B cell (primary cell): ENCODE measurements at regions not wholly inside any gene's neighbourhood (a gene's known extent, or its start where the extent isn't known, plus 50 kb on each side); places are given as distances from the start of the nearest gene placed in this dataset.

Source experiments
- ATAC-seq: fragments of 200-7000 bp; cut with Tn5 transposase; one replicate; pipeline ENCODE4 v1.10.0; 2021; ENCODE audit warnings: low read depth, mild to moderate bottlenecking, moderate number of reproducible peaks, moderate library complexity
- CTCF ChIA-PET: fragments of 350-600 bp; sonication (Branson Sonifier 250); formaldehyde crosslinking; loops from one replicate; lab custom pipeline; 2021; ENCODE audit warnings: antibody characterized with exemption, inconsistent platforms; lab: Charles Lee
- POLR2A ChIA-PET: fragments of 350-600 bp; sonication (Branson Sonifier 250); formaldehyde crosslinking; loops from one replicate; lab custom pipeline; 2021; ENCODE audit warnings: antibody characterized with exemption; lab: Charles Lee
- DNase-seq: peaks from one replicate; pipeline ENCODE4 v3.0.0; 2013
- H2AFZ ChIP-seq: 2 replicates; pipeline ENCODE4 v1.6.1; 2012; ENCODE audit warnings: mild to moderate bottlenecking, low read depth, low read length; ENCODE audit not compliant: insufficient read depth, poor library complexity, severe bottlenecking
- H3K27ac ChIP-seq, 2 donors: 1 replicate in 1 of 2; 2 replicates in 1 of 2; pipeline ENCODE4 v1.5.1; 2012 to 2013; ENCODE audit warnings: low read length in 2 of 2, mild to moderate bottlenecking in 2 of 2, moderate library complexity in 1 of 2
- H3K27me3 ChIP-seq, 4 experiments: fragments of 200-600 bp in 1 of 4; sonication (generic) in 1 of 4; replicated peaks in 1 of 4; 1 replicate in 2 of 4; 2 replicates in 2 of 4; pipeline versions ENCODE4 v1.6.1 to v1.7.0; 2013 to 2016; ENCODE audit warnings: low read length in 3 of 4, mild to moderate bottlenecking in 2 of 4, mixed read lengths in 1 of 4, moderate library complexity in 1 of 4; ENCODE audit not compliant: insufficient read depth in 4 of 4, control insufficient read depth in 3 of 4; ENCODE audit errors: control extremely low read depth in 1 of 4
- H3K36me3 ChIP-seq, 2 experiments: replicated peaks in 1 of 2; 1 replicate in 1 of 2; 2 replicates in 1 of 2; pipeline versions ENCODE4 v1.6.1 to v1.7.1; 2013; ENCODE audit warnings: low read length in 1 of 2; ENCODE audit not compliant: insufficient read depth in 2 of 2, control insufficient read depth in 1 of 2; ENCODE audit errors: control extremely low read depth in 1 of 2, extremely low read depth in 1 of 2
- H3K4me1 ChIP-seq, 2 donors: fragments of 200-600 bp in 1 of 2; sonication (generic) in 1 of 2; 1 replicate in 1 of 2; 2 replicates in 1 of 2; pipeline versions ENCODE4 v1.5.1 to v1.6.1; 2013 to 2017; ENCODE audit warnings: low read length in 2 of 2; ENCODE audit not compliant: control insufficient read depth in 2 of 2, insufficient read depth in 2 of 2
- H3K4me2 ChIP-seq: replicated peaks from 2 replicates; pipeline ENCODE3; 2012; ENCODE audit warnings: mild to moderate bottlenecking, low read depth, low read length; ENCODE audit not compliant: poor library complexity, severe bottlenecking
- H3K4me3 ChIP-seq, 5 experiments: fragments of 200-600 bp in 1 of 5; sonication (generic) in 1 of 5; 1 replicate in 3 of 5; 2 replicates in 2 of 5; pipeline versions ENCODE4 v1.5.1 to v1.7.0; 2011 to 2016; ENCODE audit warnings: low read length in 4 of 5, mild to moderate bottlenecking in 4 of 5, low read depth in 2 of 5, control low read depth in 1 of 5, moderate library complexity in 1 of 5; ENCODE audit not compliant: insufficient read depth in 1 of 5; ENCODE audit errors: control extremely low read depth in 1 of 5, extremely low read depth in 1 of 5
- H3K79me2 ChIP-seq: fragments of 200-600 bp; sonication (generic); one replicate; pipeline ENCODE4 v1.6.0; 2016; ENCODE audit warnings: low read length; ENCODE audit not compliant: control insufficient read depth, insufficient read depth
- H3K9ac ChIP-seq: fragments of 200-600 bp; sonication (generic); 2 replicates; pipeline ENCODE4 v1.6.1; 2017; ENCODE audit warnings: mild to moderate bottlenecking, low read length, moderate library complexity
- H3K9me3 ChIP-seq, 3 donors: one replicate each; pipeline versions ENCODE4 v1.6.1 to v1.7.1; 2013; ENCODE audit warnings: low read length in 2 of 3; ENCODE audit not compliant: control insufficient read depth in 2 of 3, insufficient read depth in 1 of 3; ENCODE audit errors: control extremely low read depth in 1 of 3
- H4K20me1 ChIP-seq: 2 replicates; pipeline ENCODE4 v1.6.0; 2012; ENCODE audit warnings: mild to moderate bottlenecking, low read length; ENCODE audit not compliant: insufficient read depth, control insufficient read depth, poor library complexity, severe bottlenecking
- H3K27ac Mint-ChIP-seq: one replicate; pipeline ENCODE4 v1.8.0; 2021; ENCODE audit warnings: mixed read lengths
- H3K27me3 Mint-ChIP-seq: one replicate; pipeline ENCODE4 v1.8.0; 2021; ENCODE audit warnings: mixed read lengths
- H3K4me1 Mint-ChIP-seq: one replicate; pipeline ENCODE4 v1.8.0; 2021; ENCODE audit warnings: mixed read lengths
- H3K4me3 Mint-ChIP-seq: one replicate; pipeline ENCODE4 v1.8.0; 2021; ENCODE audit warnings: mixed read lengths
- H3K9me3 Mint-ChIP-seq: one replicate; pipeline ENCODE4 v1.8.0; 2022; ENCODE audit warnings: mixed read lengths; ENCODE audit not compliant: insufficient read depth
- CTCF ChIP-seq: fragments of 200-600 bp; IDR thresholded peaks from one replicate; pipeline ENCODE4 v1.8.0; 2022; ENCODE audit warnings: antibody characterized with exemption, mild to moderate bottlenecking
- EZH2 ChIP-seq: IDR thresholded peaks from 2 replicates; pipeline ENCODE4 v1.6.1; 2012; ENCODE audit warnings: borderline replicate concordance, low read depth, mild to moderate bottlenecking, moderate library complexity, low read length; ENCODE audit not compliant: insufficient read depth, poor library complexity, severe bottlenecking
- WGBS: methylation state at CpG from one replicate; pipeline ENCODE4 v1.1.5; 2013; ENCODE audit warnings: missing lambda C conversion rate; ENCODE audit not compliant: insufficient coverage; 5-methylcytosine and 5-hydroxymethylcytosine counted together
- intact Hi-C: fragments of 100-400 bp; cut with micrococcal nuclease; formaldehyde crosslinking; loops from one replicate; pipeline ENCODE4 v1.10.0; 2022

DNA sequence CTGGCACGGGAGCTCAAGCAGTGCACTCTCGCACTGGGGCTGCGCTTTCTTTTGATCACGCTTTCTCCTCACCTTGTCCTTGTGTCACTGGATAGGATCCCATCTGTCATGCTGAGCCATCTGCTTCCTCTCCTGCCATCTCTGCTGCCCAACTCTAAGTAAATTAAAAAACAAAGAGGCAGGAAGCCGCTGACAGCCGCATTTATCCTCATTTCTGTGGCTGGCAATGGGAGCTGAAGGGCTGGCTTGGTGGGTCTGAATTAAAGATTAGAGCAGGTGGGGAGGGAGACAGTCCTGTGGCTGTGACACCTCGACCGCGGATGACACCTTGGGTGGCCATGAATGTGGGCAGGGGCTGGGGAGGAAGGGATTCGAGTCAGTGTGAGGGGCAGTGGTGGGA, 159.2 kb upstream of the ALDH1B1 start:
- Histone ChIP-seq H3K4me1 (no peaks in the 10 kb centered on the region), H3K9me3 (no peaks in the 10 kb centered on the region), H3K4me2 (no peak overlapping the region), H3K79me2 (no peaks in the 10 kb centered on the region), H2AFZ (no peak overlapping the region), H3K27me3 (peaks cover 0 to 7% (median 2%) of the 10 kb centered on the region in 4 experiments), H3K36me3 (no peaks in the 10 kb centered on the region), H3K27ac (no peak overlapping the region), H3K4me3 (no peak overlapping the region), H4K20me1 (no peaks in the 10 kb centered on the region), H3K9ac (no peak overlapping the region)
- intact Hi-C loops: no loop called here
- no peaks in the 10 kb centered on the region for H3K4me1 Mint-ChIP-seq
- DNase-seq: no peak
- no peaks in the 10 kb centered on the region for H3K9me3 Mint-ChIP-seq
- no peak overlapping the region for H3K4me3 Mint-ChIP-seq
- no peak for ATAC-seq
- TF ChIP-seq CTCF: no peak
- TF ChIP-seq EZH2: no peak
- ChIA-PET CTCF (no interaction called here), POLR2A (no interaction called here)
- H3K27me3 Mint-ChIP-seq: peaks cover 32% of the 10 kb centered on the region
- 10% methylated on average over 10 of the region's 10 CpGs for WGBS
- H3K27ac Mint-ChIP-seq: no peak overlapping the region

- H2AFZ ChIP-seq: no peak overlapping the region
- H3K36me3 ChIP-seq: no peaks in the 10 kb centered on the region
- TF ChIP-seq CTCF (no peak), EZH2 (no peak)
- peaks cover 0 to under 1% of the 10 kb centered on the region in 2 donors for H3K4me1 ChIP-seq
- ChIA-PET CTCF (no interaction called here), POLR2A (no interaction called here)
- no peak for DNase-seq
- WGBS: 98% methylated on average over 6 of the region's 6 CpGs
- H3K9me3 Mint-ChIP-seq: no peaks in the 10 kb centered on the region
- no peaks in the 10 kb centered on the region for H3K9me3 ChIP-seq
- H3K9ac ChIP-seq: no peak overlapping the region
- no peak overlapping the region for H3K4me3 Mint-ChIP-seq
- no peak overlapping the region for H3K4me2 ChIP-seq
- no peak overlapping the region for H3K4me3 ChIP-seq
- H3K27me3 ChIP-seq: peaks cover 0 to 9% (median 3%) of the 10 kb centered on the region in 4 experiments
- peaks cover 32% of the 10 kb centered on the region for H3K27me3 Mint-ChIP-seq
- ATAC-seq: no peak
- intact Hi-C loops: no loop called here
- H3K27ac Mint-ChIP-seq: no peak overlapping the region
- no peaks in the 10 kb centered on the region for H3K4me1 Mint-ChIP-seq
- no peak overlapping the region for H3K27ac ChIP-seq
- H4K20me1 ChIP-seq: no peaks in the 10 kb centered on the region
- H3K79me2 ChIP-seq: no peaks in the 10 kb centered on the region
These were observed 159.6 kb upstream of the ALDH1B1 start for GRCh38 chr9:38232895-38233294.
